WTC11 (cell line): ENCODE measurements at regions not wholly inside any gene's neighbourhood (a gene's known extent, or its start where the extent isn't known, plus 50 kb on each side); places are given as distances from the start of the nearest gene placed in this dataset.

Source experiments
- ATAC-seq: fragments of 200-7000 bp; cut with Tn5 transposase; 2 replicates; pipeline ENCODE4 v1.10.0; 2021; ENCODE audit warnings: mild to moderate bottlenecking, moderate library complexity
- CTCF ChIA-PET: fragments of 300-600 bp; sonication (Branson Sonifier 250); formaldehyde crosslinking; loops from one replicate; lab custom pipeline; 2021; ENCODE audit warnings: antibody characterized with exemption; lab: Charles Lee
- POLR2A ChIA-PET: fragments of 350-600 bp; sonication (Branson Sonifier 250); formaldehyde crosslinking; loops from one replicate; lab custom pipeline; 2021; ENCODE audit warnings: antibody characterized with exemption; lab: Charles Lee
- DNase-seq: peaks from one replicate; pipeline ENCODE4 v3.0.0; 2021; ENCODE audit warnings: low spot score
- H3K27ac Mint-ChIP-seq: 2 replicates; pipeline ENCODE4 v1.8.0; 2021; ENCODE audit warnings: mixed read lengths
- H3K27me3 Mint-ChIP-seq: 2 replicates; pipeline ENCODE4 v1.8.0; 2021; ENCODE audit warnings: low read depth, mild to moderate bottlenecking, moderate library complexity, mixed read lengths
- H3K36me3 Mint-ChIP-seq: 2 replicates; pipeline ENCODE4 v1.8.0; 2021; ENCODE audit warnings: mixed read lengths
- H3K4me1 Mint-ChIP-seq: 2 replicates; pipeline ENCODE4 v1.8.0; 2022; ENCODE audit warnings: mixed read lengths
- H3K4me3 Mint-ChIP-seq: 2 replicates; pipeline ENCODE4 v1.8.0; 2021; ENCODE audit warnings: mild to moderate bottlenecking, moderate library complexity, mixed read lengths
- H3K9me3 Mint-ChIP-seq: 2 replicates; pipeline ENCODE4 v1.8.0; 2021; ENCODE audit warnings: mixed read lengths
- FOXJ3 ChIP-seq: sonication (generic); formaldehyde crosslinking; IDR thresholded peaks from 2 replicates; pipeline ENCODE4 v1.9.0; 2021; ENCODE audit warnings: missing genetic modification reagents, mild to moderate bottlenecking, borderline replicate concordance
- GRHL2 ChIP-seq: fragments of 250-450 bp; sonication (Bioruptor Pico); IDR thresholded peaks from 2 replicates; pipeline ENCODE4 v1.8.0; 2022; ENCODE audit warnings: mild to moderate bottlenecking, moderate library complexity; ENCODE audit not compliant: insufficient replicate concordance, severe bottlenecking
- IRF2 ChIP-seq: sonication (generic); formaldehyde crosslinking; IDR thresholded peaks from 2 replicates; pipeline ENCODE4 v1.8.0; 2022; ENCODE audit warnings: low read depth, missing genetic modification reagents, borderline replicate concordance
- JUN ChIP-seq: sonication (generic); formaldehyde crosslinking; IDR thresholded peaks from 2 replicates; pipeline ENCODE4 v1.8.0; 2023; ENCODE audit warnings: mild to moderate bottlenecking, missing genetic modification reagents
- KAT7 ChIP-seq: sonication (generic); formaldehyde crosslinking; IDR thresholded peaks from 2 replicates; pipeline ENCODE4 v1.8.1; 2023; ENCODE audit warnings: missing genetic modification reagents, mild to moderate bottlenecking, borderline replicate concordance
- MXD4 ChIP-seq: fragments of 250-450 bp; sonication (Bioruptor Pico); IDR thresholded peaks from 2 replicates; pipeline ENCODE4 v1.8.0; 2021; ENCODE audit warnings: mild to moderate bottlenecking, moderate library complexity, borderline replicate concordance
- NFATC4 ChIP-seq: fragments of 250-450 bp; sonication (Bioruptor Pico); IDR thresholded peaks from 2 replicates; pipeline ENCODE4 v1.9.0; 2021; ENCODE audit warnings: mild to moderate bottlenecking
- NFYB ChIP-seq: sonication (generic); formaldehyde crosslinking; conservative IDR thresholded peaks from 2 replicates; pipeline ENCODE4 v1.8.0; 2022; ENCODE audit warnings: low read depth, missing genetic modification reagents
- NR2C2 ChIP-seq: sonication (generic); formaldehyde crosslinking; IDR thresholded peaks from 2 replicates; pipeline ENCODE4 v1.8.0; 2022; ENCODE audit warnings: mild to moderate bottlenecking, missing genetic modification reagents
- RORB ChIP-seq: fragments of 250-450 bp; sonication (Bioruptor Pico); IDR thresholded peaks from 2 replicates; pipeline ENCODE4 v1.9.0; 2021; ENCODE audit warnings: mild to moderate bottlenecking
- SMAD4 ChIP-seq: sonication (generic); formaldehyde crosslinking; IDR thresholded peaks from 2 replicates; pipeline ENCODE4 v1.8.0; 2022; ENCODE audit warnings: mild to moderate bottlenecking, missing genetic modification reagents
- TP53 ChIP-seq: sonication (generic); formaldehyde crosslinking; IDR thresholded peaks from 2 replicates; pipeline ENCODE4 v1.8.1; 2023; ENCODE audit warnings: mild to moderate bottlenecking, missing genetic modification reagents
- ZBTB21 ChIP-seq: sonication (generic); formaldehyde crosslinking; IDR thresholded peaks from 2 replicates; pipeline ENCODE4 v1.8.1; 2023; ENCODE audit warnings: mild to moderate bottlenecking, missing genetic modification reagents, borderline replicate concordance
- ZNF121 ChIP-seq: sonication (generic); formaldehyde crosslinking; IDR thresholded peaks from 2 replicates; pipeline ENCODE4 v1.8.0; 2023; ENCODE audit warnings: missing genetic modification reagents
- ZNF138 ChIP-seq: sonication (generic); formaldehyde crosslinking; conservative IDR thresholded peaks from 2 replicates; pipeline ENCODE4 v1.8.1; 2022; ENCODE audit warnings: mild to moderate bottlenecking, moderate library complexity, missing genetic modification reagents
- ZNF416 ChIP-seq: fragments of 250-450 bp; sonication (Bioruptor Pico); IDR thresholded peaks from 2 replicates; pipeline ENCODE4 v1.9.0; 2021; ENCODE audit warnings: mild to moderate bottlenecking, inconsistent platforms
- TF ChIP-seq, protein P1 (sequence below): sonication (generic); formaldehyde crosslinking; IDR thresholded peaks from 2 replicates; pipeline ENCODE4 v1.8.0; 2022; ENCODE audit warnings: mild to moderate bottlenecking, missing genetic modification reagents
- TF ChIP-seq, protein P2 (sequence below): sonication (generic); formaldehyde crosslinking; IDR thresholded peaks from 2 replicates; pipeline ENCODE4 v1.8.0; 2022; ENCODE audit warnings: mild to moderate bottlenecking, missing genetic modification reagents
- TF ChIP-seq, protein P3 (sequence below): fragments of 250-450 bp; sonication (Bioruptor Pico); IDR thresholded peaks from 2 replicates; pipeline ENCODE4 v1.8.0; 2021; ENCODE audit warnings: mild to moderate bottlenecking
- TF ChIP-seq, protein P4 (sequence below): fragments of 250-450 bp; sonication (Bioruptor Pico); IDR thresholded peaks from 2 replicates; pipeline ENCODE4 v1.9.0; 2021; ENCODE audit warnings: mild to moderate bottlenecking
- TF ChIP-seq, protein P5 (sequence below): sonication (generic); formaldehyde crosslinking; IDR thresholded peaks from 2 replicates; pipeline ENCODE4 v1.8.0; 2022; ENCODE audit warnings: missing genetic modification reagents
- TF ChIP-seq, protein P6 (sequence below): sonication (generic); formaldehyde crosslinking; IDR thresholded peaks from 2 replicates; pipeline ENCODE4 v1.8.1; 2023; ENCODE audit warnings: mild to moderate bottlenecking, moderate library complexity, missing genetic modification reagents
- TF ChIP-seq, protein P7 (sequence below): fragments of 250-450 bp; sonication (Bioruptor Pico); IDR thresholded peaks from 2 replicates; pipeline ENCODE4 v2.1.2; 2022; ENCODE audit warnings: mild to moderate bottlenecking, moderate library complexity
- TF ChIP-seq, protein P8 (sequence below): sonication (generic); formaldehyde crosslinking; IDR thresholded peaks from 2 replicates; pipeline ENCODE4 v1.8.1; 2023; ENCODE audit warnings: mild to moderate bottlenecking, missing genetic modification reagents
- TF ChIP-seq, protein P9 (sequence below): sonication (generic); formaldehyde crosslinking; IDR thresholded peaks from 2 replicates; pipeline ENCODE4 v1.8.1; 2023; ENCODE audit warnings: mild to moderate bottlenecking, missing genetic modification reagents, moderate library complexity

DNA sequence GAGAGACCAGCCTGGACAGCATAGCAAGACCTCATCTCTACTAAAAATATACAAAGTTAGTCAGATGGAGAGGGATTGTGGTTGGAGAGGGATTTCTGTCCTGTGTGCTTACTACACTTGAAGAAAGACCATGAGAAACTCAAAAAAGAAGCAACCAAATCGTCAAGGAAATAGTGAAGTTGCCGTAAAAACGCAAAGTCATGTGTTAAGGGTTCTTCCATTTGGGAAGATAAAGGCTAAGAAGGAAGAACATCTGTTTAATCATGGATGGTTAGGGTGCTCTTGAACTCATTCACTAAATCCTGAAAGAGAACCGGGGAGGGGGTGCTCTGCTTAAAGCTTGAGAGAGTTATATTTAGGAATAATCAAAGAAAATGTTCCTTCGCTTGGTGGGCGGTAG is 59.8 kb upstream of the KDM7A start (continued):
- TF ChIP-seq, protein P1, sequence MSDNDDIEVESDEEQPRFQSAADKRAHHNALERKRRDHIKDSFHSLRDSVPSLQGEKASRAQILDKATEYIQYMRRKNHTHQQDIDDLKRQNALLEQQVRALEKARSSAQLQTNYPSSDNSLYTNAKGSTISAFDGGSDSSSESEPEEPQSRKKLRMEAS (CRISPR knock-in tag): no peak
- no peak for TF ChIP-seq SMAD4 (CRISPR knock-in tag)
- TF ChIP-seq, protein P2, sequence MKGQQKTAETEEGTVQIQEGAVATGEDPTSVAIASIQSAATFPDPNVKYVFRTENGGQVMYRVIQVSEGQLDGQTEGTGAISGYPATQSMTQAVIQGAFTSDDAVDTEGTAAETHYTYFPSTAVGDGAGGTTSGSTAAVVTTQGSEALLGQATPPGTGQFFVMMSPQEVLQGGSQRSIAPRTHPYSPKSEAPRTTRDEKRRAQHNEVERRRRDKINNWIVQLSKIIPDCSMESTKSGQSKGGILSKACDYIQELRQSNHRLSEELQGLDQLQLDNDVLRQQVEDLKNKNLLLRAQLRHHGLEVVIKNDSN (CRISPR knock-in tag): no peak
- TF ChIP-seq MXD4 (CRISPR knock-in tag): no peak
- TF ChIP-seq JUN (CRISPR knock-in tag): no peak
- TF ChIP-seq, protein P3, sequence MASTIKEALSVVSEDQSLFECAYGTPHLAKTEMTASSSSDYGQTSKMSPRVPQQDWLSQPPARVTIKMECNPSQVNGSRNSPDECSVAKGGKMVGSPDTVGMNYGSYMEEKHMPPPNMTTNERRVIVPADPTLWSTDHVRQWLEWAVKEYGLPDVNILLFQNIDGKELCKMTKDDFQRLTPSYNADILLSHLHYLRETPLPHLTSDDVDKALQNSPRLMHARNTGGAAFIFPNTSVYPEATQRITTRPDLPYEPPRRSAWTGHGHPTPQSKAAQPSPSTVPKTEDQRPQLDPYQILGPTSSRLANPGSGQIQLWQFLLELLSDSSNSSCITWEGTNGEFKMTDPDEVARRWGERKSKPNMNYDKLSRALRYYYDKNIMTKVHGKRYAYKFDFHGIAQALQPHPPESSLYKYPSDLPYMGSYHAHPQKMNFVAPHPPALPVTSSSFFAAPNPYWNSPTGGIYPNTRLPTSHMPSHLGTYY: no peak
- no peak for TF ChIP-seq KAT7 (CRISPR knock-in tag)
- TF ChIP-seq ZBTB21: no peak
- TF ChIP-seq, protein P4, sequence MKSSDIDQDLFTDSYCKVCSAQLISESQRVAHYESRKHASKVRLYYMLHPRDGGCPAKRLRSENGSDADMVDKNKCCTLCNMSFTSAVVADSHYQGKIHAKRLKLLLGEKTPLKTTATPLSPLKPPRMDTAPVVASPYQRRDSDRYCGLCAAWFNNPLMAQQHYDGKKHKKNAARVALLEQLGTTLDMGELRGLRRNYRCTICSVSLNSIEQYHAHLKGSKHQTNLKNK (CRISPR knock-in tag): no peak
- no peak for TF ChIP-seq NFYB (CRISPR knock-in tag)

DNA sequence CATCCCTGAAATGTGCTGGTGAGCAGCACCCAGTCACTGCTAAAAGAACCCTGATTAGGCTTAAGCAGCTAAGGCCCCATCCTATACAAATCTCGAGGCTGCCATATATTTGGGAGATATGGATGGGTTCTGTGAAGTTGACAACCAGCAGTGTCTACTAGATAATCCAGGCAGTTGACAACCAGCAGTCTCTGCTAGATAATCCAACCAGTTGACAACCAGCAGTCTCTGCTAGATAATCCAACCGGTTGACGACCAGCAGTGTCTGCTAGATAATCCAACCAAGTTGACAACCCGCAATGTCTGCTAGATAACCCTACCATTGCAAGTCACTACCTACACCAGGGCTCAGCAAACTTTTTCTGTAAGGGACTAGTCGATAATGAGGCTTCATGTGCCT is 58.3 kb upstream of the KDM7A start:
- Mint-ChIP-seq H3K27ac (no peak overlapping the region), H3K4me1 (peaks cover 17% of the 10 kb centered on the region), H3K27me3 (no peaks in the 10 kb centered on the region), H3K9me3 (no peaks in the 10 kb centered on the region), H3K4me3 (no peak overlapping the region), H3K36me3 (no peaks in the 10 kb centered on the region)
- POLR2A ChIA-PET: interaction anchor here (0.6 kb wide), 1 partner anchor 406 kb away, joined by 3 read pairs; the partner anchor contains the start of gene DENND2A
- no peak for DNase-seq
- CTCF ChIA-PET: interaction anchor here (0.5 kb wide), 1 partner anchor 232 kb away, joined by 4 read pairs; no protein-coding TSS in a partner anchor
- no peak for ATAC-seq
- TF ChIP-seq, protein P5, sequence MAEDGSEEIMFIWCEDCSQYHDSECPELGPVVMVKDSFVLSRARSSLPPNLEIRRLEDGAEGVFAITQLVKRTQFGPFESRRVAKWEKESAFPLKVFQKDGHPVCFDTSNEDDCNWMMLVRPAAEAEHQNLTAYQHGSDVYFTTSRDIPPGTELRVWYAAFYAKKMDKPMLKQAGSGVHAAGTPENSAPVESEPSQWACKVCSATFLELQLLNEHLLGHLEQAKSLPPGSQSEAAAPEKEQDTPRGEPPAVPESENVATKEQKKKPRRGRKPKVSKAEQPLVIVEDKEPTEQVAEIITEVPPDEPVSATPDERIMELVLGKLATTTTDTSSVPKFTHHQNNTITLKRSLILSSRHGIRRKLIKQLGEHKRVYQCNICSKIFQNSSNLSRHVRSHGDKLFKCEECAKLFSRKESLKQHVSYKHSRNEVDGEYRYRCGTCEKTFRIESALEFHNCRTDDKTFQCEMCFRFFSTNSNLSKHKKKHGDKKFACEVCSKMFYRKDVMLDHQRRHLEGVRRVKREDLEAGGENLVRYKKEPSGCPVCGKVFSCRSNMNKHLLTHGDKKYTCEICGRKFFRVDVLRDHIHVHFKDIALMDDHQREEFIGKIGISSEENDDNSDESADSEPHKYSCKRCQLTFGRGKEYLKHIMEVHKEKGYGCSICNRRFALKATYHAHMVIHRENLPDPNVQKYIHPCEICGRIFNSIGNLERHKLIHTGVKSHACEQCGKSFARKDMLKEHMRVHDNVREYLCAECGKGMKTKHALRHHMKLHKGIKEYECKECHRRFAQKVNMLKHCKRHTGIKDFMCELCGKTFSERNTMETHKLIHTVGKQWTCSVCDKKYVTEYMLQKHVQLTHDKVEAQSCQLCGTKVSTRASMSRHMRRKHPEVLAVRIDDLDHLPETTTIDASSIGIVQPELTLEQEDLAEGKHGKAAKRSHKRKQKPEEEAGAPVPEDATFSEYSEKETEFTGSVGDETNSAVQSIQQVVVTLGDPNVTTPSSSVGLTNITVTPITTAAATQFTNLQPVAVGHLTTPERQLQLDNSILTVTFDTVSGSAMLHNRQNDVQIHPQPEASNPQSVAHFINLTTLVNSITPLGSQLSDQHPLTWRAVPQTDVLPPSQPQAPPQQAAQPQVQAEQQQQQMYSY (CRISPR knock-in tag): no peak
- TF ChIP-seq, protein P2 (CRISPR knock-in tag): no peak
- TF ChIP-seq JUN (CRISPR knock-in tag) (no peak), ZNF416 (CRISPR knock-in tag) (no peak), GRHL2 (CRISPR knock-in tag) (no peak), ZNF121 (CRISPR knock-in tag) (no peak), NFATC4 (CRISPR knock-in tag) (no peak), IRF2 (CRISPR knock-in tag) (no peak), NR2C2 (CRISPR knock-in tag) (no peak), NFYB (CRISPR knock-in tag) (no peak), FOXJ3 (CRISPR knock-in tag) (no peak), RORB (CRISPR knock-in tag) (no peak), ZNF138 (CRISPR knock-in tag) (no peak), TP53 (CRISPR knock-in tag) (no peak)
- TF ChIP-seq, protein P6, sequence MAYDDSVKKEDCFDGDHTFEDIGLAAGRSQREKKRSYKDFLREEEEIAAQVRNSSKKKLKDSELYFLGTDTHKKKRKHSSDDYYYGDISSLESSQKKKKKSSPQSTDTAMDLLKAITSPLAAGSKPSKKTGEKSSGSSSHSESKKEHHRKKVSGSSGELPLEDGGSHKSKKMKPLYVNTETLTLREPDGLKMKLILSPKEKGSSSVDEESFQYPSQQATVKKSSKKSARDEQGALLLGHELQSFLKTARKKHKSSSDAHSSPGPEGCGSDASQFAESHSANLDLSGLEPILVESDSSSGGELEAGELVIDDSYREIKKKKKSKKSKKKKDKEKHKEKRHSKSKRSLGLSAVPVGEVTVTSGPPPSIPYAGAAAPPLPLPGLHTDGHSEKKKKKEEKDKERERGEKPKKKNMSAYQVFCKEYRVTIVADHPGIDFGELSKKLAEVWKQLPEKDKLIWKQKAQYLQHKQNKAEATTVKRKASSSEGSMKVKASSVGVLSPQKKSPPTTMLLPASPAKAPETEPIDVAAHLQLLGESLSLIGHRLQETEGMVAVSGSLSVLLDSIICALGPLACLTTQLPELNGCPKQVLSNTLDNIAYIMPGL (CRISPR knock-in tag): no peak
- TF ChIP-seq, protein P7, sequence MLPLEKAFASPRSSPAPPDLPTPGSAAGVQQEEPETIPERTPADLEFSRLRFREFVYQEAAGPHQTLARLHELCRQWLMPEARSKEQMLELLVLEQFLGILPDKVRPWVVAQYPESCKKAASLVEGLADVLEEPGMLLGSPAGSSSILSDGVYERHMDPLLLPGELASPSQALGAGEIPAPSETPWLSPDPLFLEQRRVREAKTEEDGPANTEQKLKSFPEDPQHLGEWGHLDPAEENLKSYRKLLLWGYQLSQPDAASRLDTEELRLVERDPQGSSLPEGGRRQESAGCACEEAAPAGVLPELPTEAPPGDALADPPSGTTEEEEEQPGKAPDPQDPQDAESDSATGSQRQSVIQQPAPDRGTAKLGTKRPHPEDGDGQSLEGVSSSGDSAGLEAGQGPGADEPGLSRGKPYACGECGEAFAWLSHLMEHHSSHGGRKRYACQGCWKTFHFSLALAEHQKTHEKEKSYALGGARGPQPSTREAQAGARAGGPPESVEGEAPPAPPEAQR (CRISPR knock-in tag): no peak
- TF ChIP-seq, protein P8, sequence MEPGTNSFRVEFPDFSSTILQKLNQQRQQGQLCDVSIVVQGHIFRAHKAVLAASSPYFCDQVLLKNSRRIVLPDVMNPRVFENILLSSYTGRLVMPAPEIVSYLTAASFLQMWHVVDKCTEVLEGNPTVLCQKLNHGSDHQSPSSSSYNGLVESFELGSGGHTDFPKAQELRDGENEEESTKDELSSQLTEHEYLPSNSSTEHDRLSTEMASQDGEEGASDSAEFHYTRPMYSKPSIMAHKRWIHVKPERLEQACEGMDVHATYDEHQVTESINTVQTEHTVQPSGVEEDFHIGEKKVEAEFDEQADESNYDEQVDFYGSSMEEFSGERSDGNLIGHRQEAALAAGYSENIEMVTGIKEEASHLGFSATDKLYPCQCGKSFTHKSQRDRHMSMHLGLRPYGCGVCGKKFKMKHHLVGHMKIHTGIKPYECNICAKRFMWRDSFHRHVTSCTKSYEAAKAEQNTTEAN: no peak
- TF ChIP-seq, protein P9, sequence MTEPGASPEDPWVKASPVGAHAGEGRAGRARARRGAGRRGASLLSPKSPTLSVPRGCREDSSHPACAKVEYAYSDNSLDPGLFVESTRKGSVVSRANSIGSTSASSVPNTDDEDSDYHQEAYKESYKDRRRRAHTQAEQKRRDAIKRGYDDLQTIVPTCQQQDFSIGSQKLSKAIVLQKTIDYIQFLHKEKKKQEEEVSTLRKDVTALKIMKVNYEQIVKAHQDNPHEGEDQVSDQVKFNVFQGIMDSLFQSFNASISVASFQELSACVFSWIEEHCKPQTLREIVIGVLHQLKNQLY: no peak
